Naive thymus-derived CD4-positive, alpha-beta T cell (primary cell): ENCODE measurements at regions not wholly inside any gene's neighbourhood (a gene's known extent, or its start where the extent isn't known, plus 50 kb on each side); places are given as distances from the start of the nearest gene placed in this dataset.

ENCODE experiments used
- ATAC-seq: fragments of 150-1000 bp; cut with Tn5 transposase; 2 replicates; pipeline ENCODE4 v1.10.0; 2021; ENCODE audit warnings: mild to moderate bottlenecking, moderate library complexity
- CTCF ChIA-PET: fragments of 350-600 bp; sonication (Branson Sonifier 250); formaldehyde crosslinking; loops from one replicate; lab custom pipeline; 2021; ENCODE audit warnings: antibody characterized with exemption; lab: Charles Lee
- POLR2A ChIA-PET: fragments of 350-600 bp; sonication (Branson Sonifier 250); formaldehyde crosslinking; loops from one replicate; lab custom pipeline; 2021; ENCODE audit warnings: antibody characterized with exemption, inconsistent platforms; lab: Charles Lee
- DNase-seq, 9 donors: peaks; one replicate each; pipeline versions ENCODE4 v3.0.0 to v3.0.0-alpha.2; 2020 to 2022; ENCODE audit warnings: mixed read lengths in 1 of 9
- H3K27ac ChIP-seq: one replicate; pipeline ENCODE4 v1.7.0; 2013; ENCODE audit warnings: mild to moderate bottlenecking, low read depth, low read length, moderate library complexity
- H3K27me3 ChIP-seq, 2 donors: one replicate each; pipeline ENCODE4 v1.7.0; 2013; ENCODE audit warnings: low read length in 2 of 2, mild to moderate bottlenecking in 2 of 2, moderate library complexity in 2 of 2; ENCODE audit not compliant: control insufficient read depth in 2 of 2, insufficient read depth in 2 of 2
- H3K36me3 ChIP-seq, 3 experiments: 1 replicate in 2 of 3; 2 replicates in 1 of 3; pipeline ENCODE4 v1.7.0; 2013; ENCODE audit warnings: low read length in 3 of 3, mild to moderate bottlenecking in 3 of 3, moderate library complexity in 1 of 3; ENCODE audit not compliant: insufficient read depth in 3 of 3, control insufficient read depth in 2 of 3
- H3K4me1 ChIP-seq, 2 donors: one replicate each; pipeline ENCODE4 v1.7.0; 2013; ENCODE audit warnings: low read length in 2 of 2, mild to moderate bottlenecking in 2 of 2, moderate library complexity in 1 of 2; ENCODE audit not compliant: control insufficient read depth in 2 of 2, insufficient read depth in 2 of 2
- H3K4me3 ChIP-seq: 2 replicates; pipeline ENCODE4 v1.7.0; 2013; ENCODE audit warnings: mild to moderate bottlenecking, low read length
- H3K9me3 ChIP-seq, 3 experiments: 1 replicate in 2 of 3; 2 replicates in 1 of 3; pipeline ENCODE4 v1.7.0; 2013; ENCODE audit warnings: low read length in 3 of 3; ENCODE audit not compliant: control insufficient read depth in 2 of 3
- H3K27ac Mint-ChIP-seq, 9 donors: one replicate each; pipeline ENCODE4 v1.8.0; 2020 to 2022; ENCODE audit warnings: mixed read lengths in 9 of 9, mild to moderate bottlenecking in 8 of 9, moderate library complexity in 5 of 9, inconsistent platforms in 2 of 9
- H3K27me3 Mint-ChIP-seq, 5 donors: one replicate each; pipeline ENCODE4 v1.8.0; 2021 to 2022; ENCODE audit warnings: mixed read lengths in 5 of 5, mild to moderate bottlenecking in 1 of 5
- H3K36me3 Mint-ChIP-seq, 5 donors: one replicate each; pipeline ENCODE4 v1.8.0; 2020 to 2022; ENCODE audit warnings: mixed read lengths in 5 of 5, mild to moderate bottlenecking in 3 of 5, inconsistent platforms in 1 of 5
- H3K4me1 Mint-ChIP-seq, 7 donors: one replicate each; pipeline ENCODE4 v1.8.0; 2020 to 2022; ENCODE audit warnings: mixed read lengths in 7 of 7, mild to moderate bottlenecking in 3 of 7, inconsistent platforms in 1 of 7
- H3K4me3 Mint-ChIP-seq, 10 donors: one replicate each; pipeline ENCODE4 v1.8.0; 2020 to 2022; ENCODE audit warnings: mild to moderate bottlenecking in 10 of 10, mixed read lengths in 10 of 10, moderate library complexity in 6 of 10, inconsistent platforms in 2 of 10
- H3K9me3 Mint-ChIP-seq, 11 donors: one replicate each; pipeline ENCODE4 v1.8.0; 2020 to 2022; ENCODE audit warnings: mixed read lengths in 11 of 11, mild to moderate bottlenecking in 4 of 11, inconsistent platforms in 1 of 11, moderate library complexity in 1 of 11
- intact Hi-C, 2 donors: fragments of 100-400 bp; cut with micrococcal nuclease; formaldehyde crosslinking; loops; one replicate each; pipeline ENCODE4 v1.15.1; 2023

DNA sequence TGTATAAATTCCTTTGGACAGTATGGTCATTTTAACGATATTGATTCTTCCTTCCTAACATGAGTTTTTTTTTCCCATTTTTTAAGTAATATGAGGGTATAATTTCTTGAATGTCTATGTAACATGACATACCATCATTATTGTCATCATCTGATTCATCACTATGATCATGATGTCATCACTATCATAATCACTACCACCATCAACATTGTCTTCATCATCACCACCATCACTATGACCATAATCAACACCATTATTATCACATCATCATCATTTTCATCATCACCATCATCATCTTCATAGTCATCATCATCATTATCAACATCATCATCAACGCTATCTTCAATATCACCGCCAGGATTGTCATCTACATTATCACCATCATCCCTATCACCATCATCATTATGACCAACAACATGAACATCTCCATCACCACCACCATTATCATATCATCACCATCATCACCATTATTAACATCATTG is 1377.2 kb downstream of the CDY2B start:
- POLR2A ChIA-PET: no interaction called here
- Mint-ChIP-seq H3K36me3 (no peaks in the 10 kb centered on the region), H3K27ac (no peak overlapping the region), H3K4me1 (no peaks in the 10 kb centered on the region), H3K27me3 (no peaks in the 10 kb centered on the region), H3K4me3 (no peak overlapping the region), H3K9me3 (peaks cover 0 to 7% (median 2%) of the 10 kb centered on the region in 11 donors)
- no peaks in the 10 kb centered on the region for H3K36me3 ChIP-seq
- no peak overlapping the region for H3K4me3 ChIP-seq
- no peaks in the 10 kb centered on the region for H3K27me3 ChIP-seq
- no peak overlapping the region for H3K27ac ChIP-seq
- no peaks in the 10 kb centered on the region for H3K9me3 ChIP-seq
- H3K4me1 ChIP-seq: no peaks in the 10 kb centered on the region
- CTCF ChIA-PET: no interaction called here
- ATAC-seq (no peak), DNase-seq (no peak)
- intact Hi-C loops: no loop called here

DNA sequence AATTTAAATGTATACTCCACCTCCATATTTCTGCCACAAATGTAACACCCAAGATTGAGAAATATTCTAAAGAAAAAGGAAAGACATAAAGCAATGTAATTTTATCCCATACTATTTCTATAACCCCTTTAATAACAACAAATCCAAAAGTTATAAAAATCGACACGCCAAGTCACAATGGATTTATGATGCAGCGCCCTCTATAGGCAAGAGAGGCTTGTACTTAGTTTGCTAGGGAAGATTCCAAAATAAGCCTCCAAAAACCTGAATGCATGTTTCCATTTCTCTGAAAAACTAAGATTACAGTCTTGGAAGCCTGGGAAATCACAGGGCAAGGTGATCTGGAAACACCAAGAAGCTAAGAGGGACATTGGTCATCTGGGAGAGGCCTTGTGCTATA is 1389.3 kb downstream of the CDY2B start:
- ATAC-seq (no peak), DNase-seq (no peak)
- H3K4me3 ChIP-seq: no peak overlapping the region
- H3K27me3 ChIP-seq: no peaks in the 10 kb centered on the region
- Mint-ChIP-seq H3K27me3 (no peaks in the 10 kb centered on the region), H3K4me1 (no peaks in the 10 kb centered on the region), H3K9me3 (peaks cover 0 to 13% (median 2%) of the 10 kb centered on the region in 11 donors), H3K36me3 (no peaks in the 10 kb centered on the region), H3K4me3 (no peak overlapping the region), H3K27ac (no peak overlapping the region)
- H3K27ac ChIP-seq: no peak overlapping the region
- POLR2A ChIA-PET: no interaction called here
- intact Hi-C loops: no loop called here
- no peaks in the 10 kb centered on the region for H3K4me1 ChIP-seq
- H3K36me3 ChIP-seq: no peaks in the 10 kb centered on the region
- CTCF ChIA-PET: no interaction called here
- no peaks in the 10 kb centered on the region for H3K9me3 ChIP-seq

DNA sequence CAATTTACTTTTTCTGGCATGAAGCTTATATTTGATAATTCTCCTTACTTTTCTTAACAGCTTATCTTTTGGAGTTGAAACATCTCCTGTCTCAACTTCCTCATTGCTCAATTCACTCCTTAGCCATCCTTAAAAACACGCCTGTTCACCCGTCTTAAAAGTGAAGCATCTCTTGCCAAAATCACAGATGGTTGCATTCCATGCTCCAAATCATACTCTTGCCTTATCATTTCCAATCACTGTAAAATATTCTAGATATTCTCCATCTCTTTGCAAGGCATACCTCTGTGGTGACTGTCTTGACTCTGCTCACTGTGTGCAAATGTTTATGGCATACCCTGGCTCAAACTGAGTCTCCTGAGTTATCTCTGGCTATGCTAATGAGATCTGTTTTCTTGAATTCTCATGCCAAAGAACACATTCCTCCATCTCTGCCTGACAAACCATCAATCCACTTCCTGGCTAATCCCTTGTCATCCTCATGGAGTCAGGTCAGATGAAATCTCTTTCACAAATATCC is 1393.3 kb downstream of the CDY2B start:
- peaks cover 0 to 8% (median 0%) of the 10 kb centered on the region in 5 donors for H3K36me3 Mint-ChIP-seq
- H3K4me3 Mint-ChIP-seq: no peak overlapping the region
- ATAC-seq (no peak), DNase-seq (no peak)
- no peak overlapping the region for H3K27ac ChIP-seq
- no peaks in the 10 kb centered on the region for H3K4me1 ChIP-seq
- peaks cover 0 to 18% (median 2%) of the 10 kb centered on the region in 11 donors for H3K9me3 Mint-ChIP-seq
- H3K4me1 Mint-ChIP-seq: no peaks in the 10 kb centered on the region
- no peak overlapping the region for H3K4me3 ChIP-seq
- H3K27me3 Mint-ChIP-seq: no peaks in the 10 kb centered on the region
- H3K36me3 ChIP-seq: no peaks in the 10 kb centered on the region
- no peaks in the 10 kb centered on the region for H3K9me3 ChIP-seq
- ChIA-PET CTCF (no interaction called here), POLR2A (no interaction called here)
- intact Hi-C loops: no loop called here
- H3K27me3 ChIP-seq: no peaks in the 10 kb centered on the region
- H3K27ac Mint-ChIP-seq: no peak overlapping the region

DNA sequence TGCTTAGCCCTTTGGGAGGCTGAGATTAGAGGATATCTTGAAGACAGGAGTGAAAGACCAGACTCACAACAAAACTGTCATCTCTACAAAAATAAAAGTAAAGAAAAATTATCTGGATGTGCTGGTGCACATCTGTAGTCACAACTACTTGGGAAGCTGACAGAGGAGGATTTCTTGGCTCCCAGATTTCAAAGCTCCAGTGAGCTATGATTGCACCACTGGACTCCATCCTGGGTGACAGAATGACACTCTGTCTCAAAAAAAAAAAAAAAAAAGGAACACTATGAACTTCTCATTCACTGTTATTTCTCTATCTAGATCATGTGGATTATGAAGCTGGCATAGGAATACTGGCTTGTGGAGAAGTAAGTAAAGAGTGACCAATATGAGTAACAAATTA is 1400.0 kb downstream of the CDY2B start:
- Histone ChIP-seq H3K27me3 (no peaks in the 10 kb centered on the region), H3K9me3 (no peaks in the 10 kb centered on the region), H3K27ac (no peak overlapping the region), H3K4me1 (no peaks in the 10 kb centered on the region), H3K4me3 (no peak overlapping the region), H3K36me3 (no peaks in the 10 kb centered on the region)
- ATAC-seq: no peak
- H3K27me3 Mint-ChIP-seq: no peaks in the 10 kb centered on the region
- no peak overlapping the region for H3K27ac Mint-ChIP-seq
- intact Hi-C loops: no loop called here
- H3K9me3 Mint-ChIP-seq: peaks cover 0 to 8% (median 0%) of the 10 kb centered on the region in 11 donors
- ChIA-PET CTCF (no interaction called here), POLR2A (no interaction called here)
- H3K4me3 Mint-ChIP-seq: no peak overlapping the region
- no peaks in the 10 kb centered on the region for H3K4me1 Mint-ChIP-seq
- H3K36me3 Mint-ChIP-seq: peaks cover 0 to 8% (median 0%) of the 10 kb centered on the region in 5 donors
- DNase-seq: no peak

DNA sequence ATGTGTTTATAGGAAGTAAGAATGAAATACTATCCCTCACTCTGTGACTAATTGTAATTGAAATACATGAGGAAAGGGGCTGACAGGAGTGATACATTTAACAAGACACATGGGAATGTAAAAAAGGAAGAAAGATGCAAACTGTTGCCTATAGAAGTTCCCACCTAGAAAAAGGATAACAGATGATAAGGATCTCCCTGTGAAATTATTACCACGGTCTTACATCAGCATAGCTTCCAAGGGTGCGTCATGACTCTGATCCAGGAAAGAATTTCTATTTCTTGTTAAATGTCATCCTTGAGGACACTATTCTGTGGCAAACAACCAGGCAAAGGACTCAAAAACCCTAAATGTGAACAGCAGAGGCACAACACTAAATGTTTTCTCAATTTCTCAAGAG is 1406.0 kb downstream of the CDY2B start:
- DNase-seq (no peak), ATAC-seq (no peak)
- ChIA-PET CTCF (no interaction called here), POLR2A (no interaction called here)
- H3K36me3 ChIP-seq: no peaks in the 10 kb centered on the region
- Mint-ChIP-seq H3K27ac (no peak overlapping the region), H3K4me3 (no peak overlapping the region), H3K9me3 (peaks cover 0 to 6% (median 0%) of the 10 kb centered on the region in 11 donors), H3K27me3 (no peaks in the 10 kb centered on the region), H3K4me1 (no peaks in the 10 kb centered on the region), H3K36me3 (no peaks in the 10 kb centered on the region)
- no peak overlapping the region for H3K4me3 ChIP-seq
- no peaks in the 10 kb centered on the region for H3K9me3 ChIP-seq
- intact Hi-C loops: no loop called here
- no peak overlapping the region for H3K27ac ChIP-seq
- no peaks in the 10 kb centered on the region for H3K27me3 ChIP-seq
- H3K4me1 ChIP-seq: no peaks in the 10 kb centered on the region

DNA sequence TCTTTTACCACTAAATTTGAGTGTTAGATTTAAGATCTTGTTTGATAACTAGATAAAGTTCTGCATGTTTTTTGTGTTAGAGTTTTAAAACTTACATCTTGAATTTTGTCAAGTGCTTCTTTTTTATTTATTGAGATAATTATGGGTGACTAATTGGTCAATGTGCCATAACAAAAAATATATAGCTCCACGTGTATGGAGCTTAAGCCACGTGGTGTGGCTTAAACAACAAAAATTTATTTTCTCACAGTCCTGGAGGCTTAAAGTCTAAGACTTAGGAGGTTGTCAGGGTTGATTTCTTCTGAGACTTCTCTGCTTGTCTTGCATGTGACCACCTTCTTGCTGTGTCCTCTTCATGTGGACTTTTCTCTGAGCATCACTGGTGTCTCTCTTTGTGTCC is 1425.2 kb downstream of the CDY2B start:
- H3K27me3 ChIP-seq: no peaks in the 10 kb centered on the region
- DNase-seq (no peak), ATAC-seq (no peak)
- intact Hi-C loops: no loop called here
- no peak overlapping the region for H3K4me3 Mint-ChIP-seq
- no peaks in the 10 kb centered on the region for H3K4me1 ChIP-seq
- ChIA-PET CTCF (no interaction called here), POLR2A (no interaction called here)
- H3K36me3 Mint-ChIP-seq: no peaks in the 10 kb centered on the region
- H3K27ac ChIP-seq: no peak overlapping the region
- no peak overlapping the region for H3K27ac Mint-ChIP-seq
- H3K27me3 Mint-ChIP-seq: no peaks in the 10 kb centered on the region
- H3K4me3 ChIP-seq: no peak overlapping the region
- H3K9me3 Mint-ChIP-seq: peaks cover 0 to 6% (median 0%) of the 10 kb centered on the region in 11 donors
- H3K9me3 ChIP-seq: no peaks in the 10 kb centered on the region
- no peaks in the 10 kb centered on the region for H3K4me1 Mint-ChIP-seq
- H3K36me3 ChIP-seq: no peaks in the 10 kb centered on the region

DNA sequence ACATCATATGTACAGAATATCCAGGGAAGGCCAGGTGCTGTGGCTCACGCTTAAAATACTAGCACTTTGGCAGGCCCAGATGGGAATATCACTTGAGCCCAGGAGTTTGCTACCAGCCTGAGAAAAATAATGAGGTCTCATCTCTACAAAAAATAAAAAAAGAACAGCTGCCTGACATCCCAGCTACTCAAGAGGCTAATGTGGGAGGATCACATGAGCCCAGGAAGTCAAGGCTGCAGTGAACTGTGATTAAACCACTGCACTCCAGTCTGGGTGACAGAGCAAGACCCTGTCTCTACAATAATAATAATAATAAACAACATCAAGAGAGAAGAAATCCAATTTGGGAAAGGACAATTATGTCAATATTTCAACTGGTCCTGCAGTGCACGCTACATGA is 1433.9 kb downstream of the CDY2B start:
- ChIA-PET POLR2A (no interaction called here), CTCF (no interaction called here)
- Histone ChIP-seq H3K4me3 (no peak overlapping the region), H3K36me3 (no peaks in the 10 kb centered on the region), H3K9me3 (no peaks in the 10 kb centered on the region), H3K27ac (no peak overlapping the region), H3K4me1 (no peaks in the 10 kb centered on the region), H3K27me3 (no peaks in the 10 kb centered on the region)
- H3K27ac Mint-ChIP-seq: no peak overlapping the region
- ATAC-seq (no peak), DNase-seq (no peak)
- H3K36me3 Mint-ChIP-seq: no peaks in the 10 kb centered on the region
- no peaks in the 10 kb centered on the region for H3K9me3 Mint-ChIP-seq
- H3K4me1 Mint-ChIP-seq: no peaks in the 10 kb centered on the region
- intact Hi-C loops: no loop called here
- H3K27me3 Mint-ChIP-seq: no peaks in the 10 kb centered on the region
- no peak overlapping the region for H3K4me3 Mint-ChIP-seq
